HEK293 (cell line): ENCODE measurements at regions not wholly inside any gene's neighbourhood (a gene's known extent, or its start where the extent isn't known, plus 50 kb on each side); places are given as distances from the start of the nearest gene placed in this dataset.

ENCODE experiments used
- CTCF ChIA-PET: fragments of 350-600 bp; formaldehyde crosslinking; extraction: SDS; loops from one replicate; lab custom pipeline; 2021; ENCODE audit warnings: antibody characterized with exemption; lab: Yijun Ruan, JAX
- POLR2A ChIA-PET: fragments of 300-600 bp; formaldehyde crosslinking; extraction: SDS; loops from one replicate; lab custom pipeline; 2020; ENCODE audit warnings: antibody characterized with exemption, inconsistent platforms; lab: Yijun Ruan, JAX
- H3K27ac ChIP-seq: fragments of 200-500 bp; sonication (Bioruptor generic); 2 replicates; pipeline ENCODE4 v1.5.1; 2014; ENCODE audit warnings: low read depth, low read length, control low read depth, inconsistent platforms; ENCODE audit errors: extremely low read depth
- H3K36me3 ChIP-seq, 2 experiments: fragments of 200-500 bp in 1 of 2; sonication (Bioruptor generic) in 1 of 2; 1 replicate in 1 of 2; 2 replicates in 1 of 2; pipeline ENCODE4 v1.5.1; 2014 to 2017; ENCODE audit warnings: inconsistent platforms in 2 of 2, low read length in 2 of 2; ENCODE audit not compliant: control insufficient read depth in 2 of 2, insufficient read depth in 1 of 2
- H3K4me1 ChIP-seq: fragments of 200-500 bp; sonication (Bioruptor generic); 2 replicates; pipeline ENCODE4 v1.5.1; 2014; ENCODE audit warnings: mild to moderate bottlenecking, low read length, inconsistent platforms; ENCODE audit not compliant: control insufficient read depth, insufficient read depth
- H3K4me3 ChIP-seq: 2 replicates; pipeline ENCODE4 v1.5.1; 2011; ENCODE audit warnings: low read depth, mild to moderate bottlenecking, control low read depth, low read length, moderate library complexity
- H3K9me3 ChIP-seq: fragments of 200-500 bp; sonication (Bioruptor generic); 2 replicates; pipeline ENCODE4 v1.5.1; 2014; ENCODE audit warnings: low read depth, low read length, inconsistent platforms; ENCODE audit not compliant: control insufficient read depth, insufficient read depth
- HOXC10 ChIP-seq: sonication (generic); formaldehyde crosslinking; IDR thresholded peaks from 2 replicates; pipeline ENCODE4 v1.8.1; 2023; ENCODE audit warnings: mild to moderate bottlenecking, missing genetic modification reagents
- HOXD13 ChIP-seq: sonication (generic); formaldehyde crosslinking; IDR thresholded peaks from 2 replicates; pipeline ENCODE4 v1.8.0; 2022; ENCODE audit warnings: missing genetic modification reagents, borderline replicate concordance
- KLF16 ChIP-seq: fragments of 450-650 bp; formaldehyde crosslinking; IDR thresholded peaks from 2 replicates; pipeline ENCODE4 v1.5.1; 2017; ENCODE audit warnings: missing biosample characterization, missing genetic modification characterization
- RBAK ChIP-seq: fragments of 450-650 bp; formaldehyde crosslinking; IDR thresholded peaks from 2 replicates; pipeline ENCODE4 v1.5.1; 2016; ENCODE audit warnings: missing biosample characterization, missing genetic modification characterization
- YY2 ChIP-seq: fragments of 450-650 bp; formaldehyde crosslinking; IDR thresholded peaks from 2 replicates; pipeline ENCODE4 v1.5.1; 2016; ENCODE audit warnings: missing biosample characterization, missing genetic modification characterization
- ZBTB7A ChIP-seq: fragments of 450-650 bp; formaldehyde crosslinking; IDR thresholded peaks from 2 replicates; pipeline ENCODE4 v1.5.1; 2016; ENCODE audit warnings: low read depth, missing biosample characterization, missing genetic modification characterization
- ZIC2 ChIP-seq: fragments of 450-650 bp; formaldehyde crosslinking; IDR thresholded peaks from 2 replicates; pipeline ENCODE4 v1.5.1; 2016; ENCODE audit warnings: missing biosample characterization, missing genetic modification characterization
- ZNF132 ChIP-seq: fragments of 450-650 bp; formaldehyde crosslinking; IDR thresholded peaks from 2 replicates; pipeline ENCODE4 v1.5.1; 2017; ENCODE audit warnings: missing biosample characterization, missing genetic modification characterization, borderline replicate concordance
- ZNF211 ChIP-seq: fragments of 450-650 bp; formaldehyde crosslinking; IDR thresholded peaks from 2 replicates; pipeline ENCODE4 v1.5.1; 2016; ENCODE audit warnings: low read depth, missing biosample characterization, missing genetic modification characterization
- ZNF223 ChIP-seq: fragments of 450-650 bp; formaldehyde crosslinking; IDR thresholded peaks from 2 replicates; pipeline ENCODE4 v1.5.1; 2016; ENCODE audit warnings: missing biosample characterization, missing genetic modification characterization
- ZNF274 ChIP-seq, 2 experiments: fragments of 200-500 bp in 1 of 2; fragments of 450-650 bp in 1 of 2; sonication (Bioruptor generic) in 1 of 2; formaldehyde crosslinking in 1 of 2; IDR thresholded peaks; 2 replicates each; pipeline versions ENCODE4 v1.5.1 to v1.6.1; 2014 to 2016; ENCODE audit warnings: borderline replicate concordance in 1 of 2, inconsistent platforms in 1 of 2, low read length in 1 of 2, missing biosample characterization in 1 of 2, missing genetic modification characterization in 1 of 2
- ZNF404 ChIP-seq: fragments of 450-650 bp; formaldehyde crosslinking; IDR thresholded peaks from 2 replicates; pipeline ENCODE4 v1.5.1; 2017; ENCODE audit warnings: missing biosample characterization, missing genetic modification characterization
- ZNF521 ChIP-seq: fragments of 450-650 bp; formaldehyde crosslinking; IDR thresholded peaks from 2 replicates; pipeline ENCODE4 v1.5.1; 2017; ENCODE audit warnings: missing biosample characterization, mild to moderate bottlenecking, missing genetic modification characterization
- ZNF544 ChIP-seq: fragments of 450-650 bp; formaldehyde crosslinking; IDR thresholded peaks from 2 replicates; pipeline ENCODE4 v1.5.0; 2017; ENCODE audit warnings: missing biosample characterization, missing genetic modification characterization
- ZNF585B ChIP-seq: fragments of 450-650 bp; formaldehyde crosslinking; IDR thresholded peaks from 2 replicates; pipeline ENCODE4 v1.5.1; 2016; ENCODE audit warnings: missing biosample characterization, missing genetic modification characterization
- ZNF785 ChIP-seq: fragments of 450-650 bp; formaldehyde crosslinking; IDR thresholded peaks from 2 replicates; pipeline ENCODE4 v1.5.1; 2016; ENCODE audit warnings: missing biosample characterization, missing genetic modification characterization
- ZSCAN23 ChIP-seq: fragments of 450-650 bp; formaldehyde crosslinking; IDR thresholded peaks from 2 replicates; pipeline ENCODE4 v1.5.1; 2016; ENCODE audit warnings: missing biosample characterization, missing genetic modification characterization
- TF ChIP-seq, protein P1 (sequence below): fragments of 450-650 bp; formaldehyde crosslinking; IDR thresholded peaks from 2 replicates; pipeline ENCODE4; 2016; ENCODE audit warnings: missing biosample characterization, missing genetic modification characterization
- TF ChIP-seq, protein P2 (sequence below): fragments of 450-650 bp; formaldehyde crosslinking; optimal IDR thresholded peaks from 2 replicates; pipeline ENCODE3; 2016; ENCODE audit warnings: missing biosample characterization, mild to moderate bottlenecking, missing genetic modification characterization
- TF ChIP-seq, protein P3 (sequence below): fragments of 450-650 bp; formaldehyde crosslinking; IDR thresholded peaks from 2 replicates; pipeline ENCODE4 v1.5.1; 2016; ENCODE audit warnings: missing biosample characterization, missing genetic modification characterization
- TF ChIP-seq, protein P4 (sequence below): fragments of 450-650 bp; formaldehyde crosslinking; IDR thresholded peaks from 2 replicates; pipeline ENCODE4 v1.5.1; 2017; ENCODE audit warnings: missing biosample characterization, missing genetic modification characterization
- TF ChIP-seq, protein P5 (sequence below): fragments of 450-650 bp; formaldehyde crosslinking; IDR thresholded peaks from 2 replicates; pipeline ENCODE4 v1.5.1; 2016; ENCODE audit warnings: missing biosample characterization, missing genetic modification characterization
- TF ChIP-seq, protein P6 (sequence below): IDR thresholded peaks from 2 replicates; pipeline ENCODE4 v1.6.1; 2011; ENCODE audit warnings: mild to moderate bottlenecking, low read depth, low read length, borderline replicate concordance
- TF ChIP-seq, protein P7 (sequence below): fragments of 450-650 bp; formaldehyde crosslinking; IDR thresholded peaks from 2 replicates; pipeline ENCODE4 v1.5.1; 2016; ENCODE audit warnings: missing biosample characterization, missing genetic modification characterization

DNA sequence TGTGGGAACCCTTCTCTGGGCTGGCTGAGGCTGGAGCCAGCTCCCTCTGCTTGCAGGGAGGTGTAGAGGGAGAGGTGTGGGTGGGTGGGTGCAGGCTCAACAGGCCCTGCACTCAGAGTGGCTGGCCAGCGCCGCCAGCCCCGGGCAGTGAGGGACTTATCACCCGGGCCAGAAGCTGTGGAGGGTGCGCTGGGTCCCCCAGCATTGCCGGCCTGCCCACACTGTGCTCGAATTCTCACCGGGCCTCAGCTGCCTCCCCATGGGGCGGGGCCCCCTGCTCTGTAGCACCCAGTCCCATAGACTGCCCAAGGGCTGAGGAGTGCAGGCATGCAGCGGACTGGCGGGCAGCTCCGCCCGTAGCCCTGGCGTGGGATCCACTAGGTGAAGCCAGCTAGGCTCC, 190.7 kb upstream of the TAC1 start:
- no peak overlapping the region for H3K27ac ChIP-seq
- TF ChIP-seq ZNF544 (no peak), ZBTB7A (tag by site-specific recombination) (no peak), ZNF404 (tag by site-specific recombination) (no peak), YY2 (tag by site-specific recombination) (no peak), ZNF132 (tag by site-specific recombination) (no peak), ZNF223 (tag by site-specific recombination) (no peak), ZNF274 (IDR thresholded peaks at IDR 0.05; ENCODE audit: low read length) (no peak), ZNF274 (tag by site-specific recombination; IDR thresholded peaks at IDR 0.05; ENCODE audit: borderline replicate concordance) (no peak), ZNF785 (tag by site-specific recombination) (no peak), ZIC2 (tag by site-specific recombination) (no peak), ZNF211 (no peak), HOXD13 (CRISPR knock-in tag) (no peak)
- H3K4me3 ChIP-seq, result no peak overlapping the region
- no peaks in the 10 kb centered on the region for H3K9me3 ChIP-seq
- H3K36me3 ChIP-seq, result no peaks in the 10 kb centered on the region
- CTCF ChIA-PET, result interaction anchor here (0.5 to 1.0 kb wide), 2 partner anchors 153 to 305 kb away, joined by 3 read pairs; no protein-coding TSS in a partner anchor
- H3K4me1 ChIP-seq, result no peaks in the 10 kb centered on the region
- POLR2A ChIA-PET, result no interaction called here

DNA sequence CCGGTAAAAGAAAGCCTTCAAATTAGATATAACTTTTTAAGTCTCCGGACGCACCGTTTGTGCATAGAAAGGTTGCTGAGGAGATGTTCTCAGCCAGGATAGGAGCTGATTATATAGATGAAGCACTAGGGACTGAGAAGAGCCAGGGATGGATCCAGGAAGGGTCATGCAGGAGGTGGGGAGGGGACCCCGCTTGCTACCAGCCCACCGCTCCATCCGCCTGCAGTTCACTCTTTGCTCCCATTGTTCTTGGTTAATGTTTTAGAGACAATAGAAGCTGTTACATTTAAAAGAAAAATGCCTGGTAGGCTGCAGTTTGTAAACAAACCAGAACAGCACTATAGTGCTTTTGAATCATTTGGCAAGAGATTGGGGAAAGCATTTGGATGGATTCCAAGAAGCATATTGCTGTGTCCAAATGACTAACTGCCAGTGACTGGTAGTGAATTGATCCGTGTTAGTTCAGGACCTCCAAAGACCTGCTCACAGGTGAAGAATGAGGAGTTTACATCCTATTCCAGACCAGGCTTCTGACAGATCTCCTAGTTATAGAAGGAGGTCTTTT, 175.9 kb upstream of the TAC1 start:
- ChIA-PET POLR2A (no interaction called here), CTCF (no interaction called here)
- H3K9me3 ChIP-seq, result no peaks in the 10 kb centered on the region
- 0 out of 2 replicates have a peak, but pooled peaks cover 2% of the 10 kb centered on the region for H3K4me1 ChIP-seq
- no peak overlapping the region for H3K4me3 ChIP-seq
- H3K27ac ChIP-seq, result no peak overlapping the region
- no peaks in the 10 kb centered on the region for H3K36me3 ChIP-seq
- TF ChIP-seq, protein P1, sequence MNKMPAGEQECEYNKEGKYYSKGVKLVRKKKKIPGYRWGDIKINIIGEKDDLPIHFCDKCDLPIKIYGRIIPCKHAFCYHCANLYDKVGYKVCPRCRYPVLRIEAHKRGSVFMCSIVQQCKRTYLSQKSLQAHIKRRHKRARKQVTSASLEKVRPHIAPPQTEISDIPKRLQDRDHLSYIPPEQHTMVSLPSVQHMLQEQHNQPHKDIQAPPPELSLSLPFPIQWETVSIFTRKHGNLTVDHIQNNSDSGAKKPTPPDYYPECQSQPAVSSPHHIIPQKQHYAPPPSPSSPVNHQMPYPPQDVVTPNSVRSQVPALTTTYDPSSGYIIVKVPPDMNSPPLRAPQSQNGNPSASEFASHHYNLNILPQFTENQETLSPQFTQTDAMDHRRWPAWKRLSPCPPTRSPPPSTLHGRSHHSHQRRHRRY, result no peak
- TF ChIP-seq, protein P2, sequence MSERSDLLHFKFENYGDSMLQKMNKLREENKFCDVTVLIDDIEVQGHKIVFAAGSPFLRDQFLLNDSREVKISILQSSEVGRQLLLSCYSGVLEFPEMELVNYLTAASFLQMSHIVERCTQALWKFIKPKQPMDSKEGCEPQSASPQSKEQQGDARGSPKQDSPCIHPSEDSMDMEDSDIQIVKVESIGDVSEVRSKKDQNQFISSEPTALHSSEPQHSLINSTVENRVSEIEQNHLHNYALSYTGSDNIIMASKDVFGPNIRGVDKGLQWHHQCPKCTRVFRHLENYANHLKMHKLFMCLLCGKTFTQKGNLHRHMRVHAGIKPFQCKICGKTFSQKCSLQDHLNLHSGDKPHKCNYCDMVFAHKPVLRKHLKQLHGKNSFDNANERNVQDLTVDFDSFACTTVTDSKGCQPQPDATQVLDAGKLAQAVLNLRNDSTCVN (tag by site-specific recombination), result no peak
- TF ChIP-seq HOXC10 (CRISPR knock-in tag), result no peak
- no peak for TF ChIP-seq ZNF521
- TF ChIP-seq RBAK (tag by site-specific recombination), result no peak
- no peak for TF ChIP-seq ZIC2 (tag by site-specific recombination)
- TF ChIP-seq, protein P3, sequence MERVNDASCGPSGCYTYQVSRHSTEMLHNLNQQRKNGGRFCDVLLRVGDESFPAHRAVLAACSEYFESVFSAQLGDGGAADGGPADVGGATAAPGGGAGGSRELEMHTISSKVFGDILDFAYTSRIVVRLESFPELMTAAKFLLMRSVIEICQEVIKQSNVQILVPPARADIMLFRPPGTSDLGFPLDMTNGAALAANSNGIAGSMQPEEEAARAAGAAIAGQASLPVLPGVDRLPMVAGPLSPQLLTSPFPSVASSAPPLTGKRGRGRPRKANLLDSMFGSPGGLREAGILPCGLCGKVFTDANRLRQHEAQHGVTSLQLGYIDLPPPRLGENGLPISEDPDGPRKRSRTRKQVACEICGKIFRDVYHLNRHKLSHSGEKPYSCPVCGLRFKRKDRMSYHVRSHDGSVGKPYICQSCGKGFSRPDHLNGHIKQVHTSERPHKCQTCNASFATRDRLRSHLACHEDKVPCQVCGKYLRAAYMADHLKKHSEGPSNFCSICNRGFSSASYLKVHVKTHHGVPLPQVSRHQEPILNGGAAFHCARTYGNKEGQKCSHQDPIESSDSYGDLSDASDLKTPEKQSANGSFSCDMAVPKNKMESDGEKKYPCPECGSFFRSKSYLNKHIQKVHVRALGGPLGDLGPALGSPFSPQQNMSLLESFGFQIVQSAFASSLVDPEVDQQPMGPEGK (tag by site-specific recombination), result no peak
- TF ChIP-seq, protein P4, sequence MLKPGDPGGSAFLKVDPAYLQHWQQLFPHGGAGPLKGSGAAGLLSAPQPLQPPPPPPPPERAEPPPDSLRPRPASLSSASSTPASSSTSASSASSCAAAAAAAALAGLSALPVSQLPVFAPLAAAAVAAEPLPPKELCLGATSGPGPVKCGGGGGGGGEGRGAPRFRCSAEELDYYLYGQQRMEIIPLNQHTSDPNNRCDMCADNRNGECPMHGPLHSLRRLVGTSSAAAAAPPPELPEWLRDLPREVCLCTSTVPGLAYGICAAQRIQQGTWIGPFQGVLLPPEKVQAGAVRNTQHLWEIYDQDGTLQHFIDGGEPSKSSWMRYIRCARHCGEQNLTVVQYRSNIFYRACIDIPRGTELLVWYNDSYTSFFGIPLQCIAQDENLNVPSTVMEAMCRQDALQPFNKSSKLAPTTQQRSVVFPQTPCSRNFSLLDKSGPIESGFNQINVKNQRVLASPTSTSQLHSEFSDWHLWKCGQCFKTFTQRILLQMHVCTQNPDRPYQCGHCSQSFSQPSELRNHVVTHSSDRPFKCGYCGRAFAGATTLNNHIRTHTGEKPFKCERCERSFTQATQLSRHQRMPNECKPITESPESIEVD (tag by site-specific recombination), result no peak
- TF ChIP-seq, protein P5, sequence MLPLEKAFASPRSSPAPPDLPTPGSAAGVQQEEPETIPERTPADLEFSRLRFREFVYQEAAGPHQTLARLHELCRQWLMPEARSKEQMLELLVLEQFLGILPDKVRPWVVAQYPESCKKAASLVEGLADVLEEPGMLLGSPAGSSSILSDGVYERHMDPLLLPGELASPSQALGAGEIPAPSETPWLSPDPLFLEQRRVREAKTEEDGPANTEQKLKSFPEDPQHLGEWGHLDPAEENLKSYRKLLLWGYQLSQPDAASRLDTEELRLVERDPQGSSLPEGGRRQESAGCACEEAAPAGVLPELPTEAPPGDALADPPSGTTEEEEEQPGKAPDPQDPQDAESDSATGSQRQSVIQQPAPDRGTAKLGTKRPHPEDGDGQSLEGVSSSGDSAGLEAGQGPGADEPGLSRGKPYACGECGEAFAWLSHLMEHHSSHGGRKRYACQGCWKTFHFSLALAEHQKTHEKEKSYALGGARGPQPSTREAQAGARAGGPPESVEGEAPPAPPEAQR (tag by site-specific recombination), result no peak
- TF ChIP-seq, protein P6, sequence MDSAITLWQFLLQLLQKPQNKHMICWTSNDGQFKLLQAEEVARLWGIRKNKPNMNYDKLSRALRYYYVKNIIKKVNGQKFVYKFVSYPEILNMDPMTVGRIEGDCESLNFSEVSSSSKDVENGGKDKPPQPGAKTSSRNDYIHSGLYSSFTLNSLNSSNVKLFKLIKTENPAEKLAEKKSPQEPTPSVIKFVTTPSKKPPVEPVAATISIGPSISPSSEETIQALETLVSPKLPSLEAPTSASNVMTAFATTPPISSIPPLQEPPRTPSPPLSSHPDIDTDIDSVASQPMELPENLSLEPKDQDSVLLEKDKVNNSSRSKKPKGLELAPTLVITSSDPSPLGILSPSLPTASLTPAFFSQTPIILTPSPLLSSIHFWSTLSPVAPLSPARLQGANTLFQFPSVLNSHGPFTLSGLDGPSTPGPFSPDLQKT, result no peak
- TF ChIP-seq KLF16 (tag by site-specific recombination), result no peak
- TF ChIP-seq, protein P7, sequence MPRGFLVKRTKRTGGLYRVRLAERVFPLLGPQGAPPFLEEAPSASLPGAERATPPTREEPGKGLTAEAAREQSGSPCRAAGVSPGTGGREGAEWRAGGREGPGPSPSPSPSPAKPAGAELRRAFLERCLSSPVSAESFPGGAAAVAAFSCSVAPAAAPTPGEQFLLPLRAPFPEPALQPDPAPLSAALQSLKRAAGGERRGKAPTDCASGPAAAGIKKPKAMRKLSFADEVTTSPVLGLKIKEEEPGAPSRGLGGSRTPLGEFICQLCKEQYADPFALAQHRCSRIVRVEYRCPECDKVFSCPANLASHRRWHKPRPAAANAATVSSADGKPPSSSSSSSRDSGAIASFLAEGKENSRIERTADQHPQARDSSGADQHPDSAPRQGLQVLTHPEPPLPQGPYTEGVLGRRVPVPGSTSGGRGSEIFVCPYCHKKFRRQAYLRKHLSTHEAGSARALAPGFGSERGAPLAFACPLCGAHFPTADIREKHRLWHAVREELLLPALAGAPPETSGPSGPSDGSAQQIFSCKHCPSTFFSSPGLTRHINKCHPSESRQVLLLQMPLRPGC (tag by site-specific recombination), result no peak
- no peak for TF ChIP-seq ZNF585B (tag by site-specific recombination)
- TF ChIP-seq ZSCAN23 (tag by site-specific recombination), result no peak
